Adrenal gland (tissue), 5 donors: ENCODE measurements at regions not wholly inside any gene's neighbourhood (a gene's known extent, or its start where the extent isn't known, plus 50 kb on each side); places are given as distances from the start of the nearest gene placed in this dataset.

Source experiments
- CTCF ChIP-seq, 6 experiments: fragments of 450-650 bp in 4 of 6; fragments of 200-600 bp in 2 of 6; sonication (generic) in 1 of 6; IDR thresholded peaks; 1 replicate in 5 of 6; 2 replicates in 1 of 6; pipeline versions ENCODE4 v1.5.1 to v1.8.0; 2016 to 2021; ENCODE audit warnings: antibody characterized with exemption in 6 of 6, mild to moderate bottlenecking in 2 of 6, moderate library complexity in 1 of 6
- POLR2A ChIP-seq, 2 donors: fragments of 450-650 bp; IDR thresholded peaks; one replicate each; pipeline ENCODE4 v1.6.1; 2017; ENCODE audit warnings: antibody characterized with exemption in 2 of 2, mild to moderate bottlenecking in 2 of 2, moderate library complexity in 1 of 2
- donor health status: DM: no; HTN: no; CAD: no.

GRCh38 chr14:103230021-103230420 lies 104.0 kb upstream of the EIF5 start:
- TF ChIP-seq CTCF (IDR thresholded peaks at IDR 0.05) (no peak), POLR2A (IDR thresholded peaks at IDR 0.05) (no peak)
